Karpas-422 (cell line): ENCODE measurements at regions not wholly inside any gene's neighbourhood (a gene's known extent, or its start where the extent isn't known, plus 50 kb on each side); places are given as distances from the start of the nearest gene placed in this dataset.

Source experiments
- DNase-seq: peaks from one replicate; pipeline ENCODE4 v3.0.0-alpha.2; 2015
- H2AFZ ChIP-seq: fragments of 200-600 bp; sonication (generic); 2 replicates; pipeline ENCODE4 v1.6.1; 2014; ENCODE audit warnings: antibody characterized with exemption, low read length, mixed read lengths
- H3K27ac ChIP-seq: fragments of 200-600 bp; sonication (generic); 2 replicates; pipeline ENCODE4 v1.5.1; 2014; ENCODE audit warnings: mild to moderate bottlenecking, low read length, moderate library complexity
- H3K27me3 ChIP-seq: fragments of 200-600 bp; sonication (generic); 2 replicates; pipeline ENCODE4 v1.6.1; 2014; ENCODE audit warnings: low read length, mixed read lengths
- H3K36me3 ChIP-seq: fragments of 200-600 bp; sonication (generic); 2 replicates; pipeline ENCODE4 v1.6.1; 2014; ENCODE audit warnings: low read length, mixed read lengths; ENCODE audit not compliant: insufficient read depth
- H3K4me1 ChIP-seq: fragments of 200-600 bp; sonication (generic); 2 replicates; pipeline ENCODE4 v1.6.1; 2014; ENCODE audit warnings: mild to moderate bottlenecking, low read length, mixed read lengths
- H3K4me2 ChIP-seq: fragments of 200-600 bp; sonication (generic); 2 replicates; pipeline ENCODE4 v1.6.1; 2014; ENCODE audit warnings: low read length, low read depth, mild to moderate bottlenecking; ENCODE audit not compliant: poor library complexity, severe bottlenecking
- H3K4me3 ChIP-seq: fragments of 200-600 bp; sonication (generic); 2 replicates; pipeline ENCODE4 v1.5.1; 2014; ENCODE audit warnings: mild to moderate bottlenecking, antibody characterized with exemption, low read length, mixed read lengths
- H3K79me2 ChIP-seq: fragments of 200-600 bp; sonication (generic); 2 replicates; pipeline ENCODE4 v1.6.1; 2014; ENCODE audit warnings: mild to moderate bottlenecking, low read length, mixed read lengths
- H3K9ac ChIP-seq: fragments of 200-600 bp; sonication (generic); 2 replicates; pipeline ENCODE4 v1.6.0; 2014; ENCODE audit warnings: low read length
- H3K9me2 ChIP-seq: fragments of 200-600 bp; sonication (generic), shearing (Covaris generic); replicated peaks from 2 replicates; pipeline ENCODE4 v1.6.0; 2014; ENCODE audit warnings: mild to moderate bottlenecking, low read length, moderate library complexity; ENCODE audit not compliant: insufficient read depth
- H3K9me3 ChIP-seq: fragments of 300-700, 200-600 bp; sonication (generic); 2 replicates; pipeline ENCODE4 v1.6.1; 2014; ENCODE audit warnings: low read length, mixed read lengths
- H4K20me1 ChIP-seq: fragments of 200-600 bp; sonication (generic); 2 replicates; pipeline ENCODE4 v1.6.1; 2014; ENCODE audit warnings: mild to moderate bottlenecking, antibody characterized with exemption, low read length, low read depth; ENCODE audit not compliant: insufficient read depth

DNA sequence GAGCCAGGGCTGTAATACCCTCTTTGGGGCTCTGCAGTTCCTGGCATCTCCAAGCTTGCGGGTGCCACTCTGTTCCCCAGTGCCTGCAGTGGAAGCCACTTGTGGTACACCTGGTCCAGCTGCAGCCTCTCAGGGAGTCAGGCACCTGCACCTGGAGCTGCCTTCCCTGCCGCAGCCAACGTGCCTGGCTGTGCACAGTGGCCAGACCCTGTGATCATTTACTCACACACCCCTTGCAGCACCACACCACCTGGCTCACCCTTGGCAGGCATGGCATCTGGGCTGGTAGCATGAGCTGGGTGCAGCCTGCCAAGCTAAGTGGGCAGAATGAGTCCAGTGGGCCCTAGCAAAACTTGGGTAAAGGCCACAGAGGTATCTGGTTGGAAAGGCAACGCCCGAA, 51.1 kb upstream of the NTPCR start:
- Histone ChIP-seq H3K36me3 (no peaks in the 10 kb centered on the region), H3K4me2 (no peak overlapping the region), H3K27me3 (no peaks in the 10 kb centered on the region), H4K20me1 (no peaks in the 10 kb centered on the region), H3K9ac (no peak overlapping the region), H3K4me1 (no peaks in the 10 kb centered on the region), H3K27ac (no peak overlapping the region), H3K4me3 (no peak overlapping the region), H3K9me2 (no peaks in the 10 kb centered on the region), H3K79me2 (no peaks in the 10 kb centered on the region), H2AFZ (no peak overlapping the region), H3K9me3 (no peaks in the 10 kb centered on the region)
- DNase-seq = no peak

DNA sequence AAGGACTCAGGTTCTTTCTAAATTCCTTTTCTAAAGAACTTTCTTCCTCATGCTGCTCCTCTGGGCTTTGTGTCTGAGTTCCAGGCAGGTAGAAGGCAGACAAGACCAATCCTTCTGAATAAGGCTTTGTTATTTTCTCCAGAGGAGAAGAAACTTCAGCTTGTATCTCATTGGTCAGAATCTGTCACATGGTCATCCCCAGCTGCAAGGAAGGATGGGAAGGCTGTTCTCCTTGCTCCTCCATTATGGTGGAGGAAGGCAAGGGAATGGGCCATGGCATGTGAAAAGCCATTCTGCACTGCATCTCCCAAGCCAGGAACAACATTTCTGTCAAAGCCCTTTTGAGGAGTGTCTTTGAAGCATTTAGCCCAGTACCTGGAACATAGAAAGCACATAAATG, 50.6 kb upstream of the NTPCR start:
- Histone ChIP-seq H3K4me1 (no peaks in the 10 kb centered on the region), H4K20me1 (no peaks in the 10 kb centered on the region), H3K27ac (no peak overlapping the region), H3K36me3 (no peaks in the 10 kb centered on the region), H3K79me2 (no peaks in the 10 kb centered on the region), H3K9me3 (no peaks in the 10 kb centered on the region), H3K9me2 (no peaks in the 10 kb centered on the region), H3K4me2 (no peak overlapping the region), H3K9ac (no peak overlapping the region), H2AFZ (0 out of 2 replicates have a peak overlapping the region, but pooled peaks have one; percentile 43), H3K27me3 (no peaks in the 10 kb centered on the region), H3K4me3 (no peak overlapping the region)
- DNase-seq = no peak
